Activated CD4-positive, alpha-beta T cell treated with anti-CD3 and anti-CD28 coated beads, Interleukin-2, amount 10 ng/mL, durations not matched to agents 7 days and 5 days (primary cell): ENCODE measurements at regions not wholly inside any gene's neighbourhood (a gene's known extent, or its start where the extent isn't known, plus 50 kb on each side); places are given as distances from the start of the nearest gene placed in this dataset.
A peak's percentile ranks its signal among the peaks of the same experiment; 100 is the strongest.

Experiments
- CTCF ChIA-PET: fragments of 350-600 bp; sonication (Branson Sonifier 250); formaldehyde crosslinking; loops from one replicate; lab custom pipeline; 2021; ENCODE audit warnings: antibody characterized with exemption; lab: Charles Lee
- POLR2A ChIA-PET: fragments of 350-600 bp; sonication (Branson Sonifier 250); formaldehyde crosslinking; loops from one replicate; lab custom pipeline; 2021; ENCODE audit warnings: antibody characterized with exemption; lab: Charles Lee
- DNase-seq: peaks from one replicate; pipeline ENCODE4 v3.0.0-alpha.2; 2020
- H3K27ac Mint-ChIP-seq: one replicate; pipeline ENCODE4 v1.8.0; 2021; ENCODE audit warnings: mild to moderate bottlenecking, moderate library complexity, mixed read lengths
- H3K27me3 Mint-ChIP-seq: one replicate; pipeline ENCODE4 v1.8.0; 2021; ENCODE audit warnings: mixed read lengths
- H3K36me3 Mint-ChIP-seq: one replicate; pipeline ENCODE4 v1.8.0; 2021; ENCODE audit warnings: low read depth, mixed read lengths
- H3K4me1 Mint-ChIP-seq: one replicate; pipeline ENCODE4 v1.8.0; 2021; ENCODE audit warnings: mixed read lengths
- H3K4me3 Mint-ChIP-seq: one replicate; pipeline ENCODE4 v1.8.0; 2021; ENCODE audit warnings: mild to moderate bottlenecking, moderate library complexity, mixed read lengths
- H3K9me3 Mint-ChIP-seq: one replicate; pipeline ENCODE4 v1.8.0; 2021; ENCODE audit warnings: mixed read lengths

- peaks cover 52% of the 10 kb centered on the region for H3K27me3 Mint-ChIP-seq
- DNase-seq: no peak
- H3K4me3 Mint-ChIP-seq: no peak overlapping the region
- ChIA-PET POLR2A (interaction anchor here (0.6 kb wide), 1 partner anchor 570 kb away, joined by 4 read pairs; no protein-coding TSS in a partner anchor), CTCF (interaction anchor here (1.4 kb wide), 2 partner anchors 9 to 10 kb away, joined by 3 read pairs; no protein-coding TSS in a partner anchor)
- no peaks in the 10 kb centered on the region for H3K4me1 Mint-ChIP-seq
- H3K36me3 Mint-ChIP-seq: no peaks in the 10 kb centered on the region
- peaks cover 3% of the 10 kb centered on the region for H3K9me3 Mint-ChIP-seq
- H3K27ac Mint-ChIP-seq: no peak overlapping the region
These were observed 163.1 kb upstream of the EGLN3 start for GRCh38 chr14:34113991-34114390.

GRCh38 chr14:34113005-34113511 is 162.2 kb upstream of the EGLN3 start:
- no peaks in the 10 kb centered on the region for H3K4me1 Mint-ChIP-seq
- no peak for DNase-seq
- ChIA-PET POLR2A (no interaction called here), CTCF (interaction anchor here (1.4 kb wide), 1 partner anchor 10 kb away, joined by 3 read pairs; no protein-coding TSS in a partner anchor)
- peaks cover 51% of the 10 kb centered on the region for H3K27me3 Mint-ChIP-seq
- no peak overlapping the region for H3K27ac Mint-ChIP-seq
- no peaks in the 10 kb centered on the region for H3K36me3 Mint-ChIP-seq
- peaks cover 3% of the 10 kb centered on the region for H3K9me3 Mint-ChIP-seq
- H3K4me3 Mint-ChIP-seq: no peak overlapping the region

- no peak for DNase-seq
These were observed 161.1 kb upstream of the EGLN3 start for GRCh38 chr14:34111953-34112352.

GRCh38 chr14:34111505-34111904 is 160.6 kb upstream of the EGLN3 start:
- Mint-ChIP-seq H3K9me3 (peaks cover 3% of the 10 kb centered on the region), H3K4me3 (no peak overlapping the region), H3K4me1 (no peaks in the 10 kb centered on the region), H3K36me3 (no peaks in the 10 kb centered on the region), H3K27ac (no peak overlapping the region), H3K27me3 (peaks cover 47% of the 10 kb centered on the region)
- ChIA-PET POLR2A (no interaction called here), CTCF (no interaction called here)
- no peak for DNase-seq

More at GRCh38 chr14:34111953-34112352, 161.1 kb upstream of the EGLN3 start:
- H3K36me3 Mint-ChIP-seq: no peaks in the 10 kb centered on the region
- no peaks in the 10 kb centered on the region for H3K4me1 Mint-ChIP-seq
- H3K27me3 Mint-ChIP-seq: peaks cover 49% of the 10 kb centered on the region
- H3K27ac Mint-ChIP-seq: no peak overlapping the region
- H3K4me3 Mint-ChIP-seq: no peak overlapping the region
- CTCF ChIA-PET: no interaction called here
- POLR2A ChIA-PET: no interaction called here
- H3K9me3 Mint-ChIP-seq: peaks cover 3% of the 10 kb centered on the region

- no peak for DNase-seq
- Mint-ChIP-seq H3K9me3 (peaks cover 3% of the 10 kb centered on the region), H3K4me3 (no peak overlapping the region), H3K27ac (no peak overlapping the region), H3K4me1 (no peaks in the 10 kb centered on the region), H3K27me3 (peaks cover 46% of the 10 kb centered on the region), H3K36me3 (no peaks in the 10 kb centered on the region)
- ChIA-PET CTCF (no interaction called here), POLR2A (no interaction called here)
These were observed 159.7 kb upstream of the EGLN3 start for GRCh38 chr14:34110531-34110930.

- Mint-ChIP-seq H3K27me3 (peaks cover 20% of the 10 kb centered on the region), H3K27ac (no peak overlapping the region), H3K9me3 (peaks cover 3% of the 10 kb centered on the region), H3K36me3 (no peaks in the 10 kb centered on the region), H3K4me1 (no peaks in the 10 kb centered on the region), H3K4me3 (no peak overlapping the region)
- no peak for DNase-seq
- POLR2A ChIA-PET: no interaction called here
- CTCF ChIA-PET: interaction anchor here (1.0 kb wide), 1 partner anchor 9 kb away, joined by 3 read pairs; no protein-coding TSS in a partner anchor
These were observed 156.6 kb upstream of the EGLN3 start for GRCh38 chr14:34107441-34107840.

- ChIA-PET CTCF (interaction anchor here (1.0 kb wide), 1 partner anchor 10 kb away, joined by 4 read pairs; no protein-coding TSS in a partner anchor), POLR2A (no interaction called here)
- H3K4me1 Mint-ChIP-seq: no peaks in the 10 kb centered on the region
- peaks cover 3% of the 10 kb centered on the region for H3K9me3 Mint-ChIP-seq
- no peaks in the 10 kb centered on the region for H3K36me3 Mint-ChIP-seq
- H3K27me3 Mint-ChIP-seq: peaks cover 16% of the 10 kb centered on the region
- no peak for DNase-seq
- H3K27ac Mint-ChIP-seq: no peak overlapping the region
- no peak overlapping the region for H3K4me3 Mint-ChIP-seq
These were observed 155.4 kb upstream of the EGLN3 start for GRCh38 chr14:34106310-34106709.

- H3K36me3 Mint-ChIP-seq: no peaks in the 10 kb centered on the region
- peaks cover 13% of the 10 kb centered on the region for H3K27me3 Mint-ChIP-seq
- ChIA-PET CTCF (interaction anchor here (1.1 kb wide), 1 partner anchor 9 kb away, joined by 3 read pairs; no protein-coding TSS in a partner anchor), POLR2A (no interaction called here)
- H3K4me3 Mint-ChIP-seq: no peak overlapping the region
- H3K4me1 Mint-ChIP-seq: peaks cover under 1% of the 10 kb centered on the region
- no peaks in the 10 kb centered on the region for H3K9me3 Mint-ChIP-seq
- no peak overlapping the region for H3K27ac Mint-ChIP-seq
- DNase-seq: no peak
These were observed 153.9 kb upstream of the EGLN3 start for GRCh38 chr14:34104489-34105397.

- POLR2A ChIA-PET: no interaction called here
- Mint-ChIP-seq H3K4me3 (no peak overlapping the region), H3K9me3 (no peaks in the 10 kb centered on the region), H3K4me1 (peaks cover 14% of the 10 kb centered on the region), H3K27me3 (peaks cover 10% of the 10 kb centered on the region), H3K27ac (no peak overlapping the region), H3K36me3 (peaks cover 5% of the 10 kb centered on the region)
- DNase-seq: no peak
- CTCF ChIA-PET: interaction anchor here (0.7 kb wide), 1 partner anchor 8 kb away, joined by 3 read pairs; no protein-coding TSS in a partner anchor
These were observed 152.3 kb upstream of the EGLN3 start for GRCh38 chr14:34103176-34103575.

- H3K4me3 Mint-ChIP-seq: no peak overlapping the region
- peaks cover 13% of the 10 kb centered on the region for H3K36me3 Mint-ChIP-seq
- no peak for DNase-seq
- H3K27ac Mint-ChIP-seq: no peak overlapping the region
- peaks cover 34% of the 10 kb centered on the region for H3K4me1 Mint-ChIP-seq
- H3K9me3 Mint-ChIP-seq: peaks cover 3% of the 10 kb centered on the region
- ChIA-PET POLR2A (no interaction called here), CTCF (no interaction called here)
- H3K27me3 Mint-ChIP-seq: no peaks in the 10 kb centered on the region
These were observed 148.8 kb upstream of the EGLN3 start for GRCh38 chr14:34099635-34100034.

- POLR2A ChIA-PET: no interaction called here
These were observed 148.1 kb upstream of the EGLN3 start for GRCh38 chr14:34098985-34099349.

GRCh38 chr14:34098045-34098984 is 147.4 kb upstream of the EGLN3 start:
- H3K4me1 Mint-ChIP-seq: peaks cover 47% of the 10 kb centered on the region
- H3K36me3 Mint-ChIP-seq: peaks cover 13% of the 10 kb centered on the region
- peaks cover 6% of the 10 kb centered on the region for H3K9me3 Mint-ChIP-seq
- H3K4me3 Mint-ChIP-seq: no peak overlapping the region
- DNase-seq: peak; percentile 47
- POLR2A ChIA-PET: no interaction called here
- CTCF ChIA-PET: interaction anchor here (0.6 to 2.5 kb wide), 11 partner anchors 9 to 260 kb away, joined by 3 to 16 read pairs (median 4); no protein-coding TSS in a partner anchor
- H3K27ac Mint-ChIP-seq: peak overlapping the region; percentile 61
- H3K27me3 Mint-ChIP-seq: peaks cover 1% of the 10 kb centered on the region

More at GRCh38 chr14:34098985-34099349, 148.1 kb upstream of the EGLN3 start:
- no peak overlapping the region for H3K27ac Mint-ChIP-seq
- CTCF ChIA-PET: interaction anchor here (0.6 to 2.5 kb wide), 8 partner anchors 39 to 260 kb away, joined by 3 to 16 read pairs (median 4); no protein-coding TSS in a partner anchor
- H3K4me3 Mint-ChIP-seq: no peak overlapping the region
- H3K9me3 Mint-ChIP-seq: peaks cover 3% of the 10 kb centered on the region
- DNase-seq: no peak
- peaks cover 1% of the 10 kb centered on the region for H3K27me3 Mint-ChIP-seq
- H3K36me3 Mint-ChIP-seq: peaks cover 13% of the 10 kb centered on the region
- H3K4me1 Mint-ChIP-seq: peaks cover 40% of the 10 kb centered on the region
